CD4-positive, alpha-beta memory T cell (primary cell): ENCODE measurements at regions not wholly inside any gene's neighbourhood (a gene's known extent, or its start where the extent isn't known, plus 50 kb on each side); places are given as distances from the start of the nearest gene placed in this dataset.

Experiments used
- CTCF ChIA-PET: fragments of 350-600 bp; sonication (Branson Sonifier 250); formaldehyde crosslinking; loops from one replicate; lab custom pipeline; 2021; ENCODE audit warnings: inconsistent platforms; ENCODE audit not compliant: partially characterized antibody; lab: Charles Lee
- POLR2A ChIA-PET: fragments of 350-600 bp; sonication (Branson Sonifier 250); formaldehyde crosslinking; loops from one replicate; lab custom pipeline; 2021; ENCODE audit not compliant: partially characterized antibody; lab: Charles Lee
- DNase-seq, 5 donors: peaks; one replicate each; pipeline versions ENCODE4 v3.0.0 to v3.0.0-alpha.2; 2020 to 2022; ENCODE audit warnings: mixed read lengths in 1 of 5
- H3K27ac ChIP-seq: one replicate; pipeline ENCODE4 v1.7.0; 2013; ENCODE audit warnings: low read depth, low read length
- H3K27me3 ChIP-seq: 2 replicates; pipeline ENCODE4 v1.7.0; 2013; ENCODE audit warnings: mild to moderate bottlenecking, low read length, moderate library complexity; ENCODE audit not compliant: insufficient read depth
- H3K36me3 ChIP-seq: 2 replicates; pipeline ENCODE4 v1.7.0; 2013; ENCODE audit warnings: mild to moderate bottlenecking, low read length, moderate library complexity; ENCODE audit not compliant: insufficient read depth
- H3K4me1 ChIP-seq: 2 replicates; pipeline ENCODE4 v1.7.0; 2013; ENCODE audit warnings: mild to moderate bottlenecking, low read length, moderate library complexity; ENCODE audit not compliant: insufficient read depth
- H3K4me3 ChIP-seq, 2 donors: one replicate each; pipeline ENCODE4 v1.7.0; 2013; ENCODE audit warnings: low read length in 2 of 2, mild to moderate bottlenecking in 1 of 2
- H3K9me3 ChIP-seq, 2 donors: one replicate each; pipeline ENCODE4 v1.7.0; 2013; ENCODE audit warnings: low read length in 2 of 2, control low read depth in 1 of 2; ENCODE audit not compliant: control insufficient read depth in 1 of 2
- H3K27ac Mint-ChIP-seq, 7 donors: one replicate each; pipeline ENCODE4 v1.8.0; 2020 to 2021; ENCODE audit warnings: mixed read lengths in 7 of 7, mild to moderate bottlenecking in 6 of 7, inconsistent platforms in 3 of 7, moderate library complexity in 3 of 7
- H3K27me3 Mint-ChIP-seq, 2 donors: one replicate each; pipeline ENCODE4 v1.8.0; 2020 to 2021; ENCODE audit warnings: mixed read lengths in 2 of 2
- H3K36me3 Mint-ChIP-seq, 2 donors: one replicate each; pipeline ENCODE4 v1.8.0; 2020 to 2021; ENCODE audit warnings: mixed read lengths in 2 of 2, inconsistent platforms in 1 of 2, mild to moderate bottlenecking in 1 of 2
- H3K4me1 Mint-ChIP-seq, 4 donors: one replicate each; pipeline ENCODE4 v1.8.0; 2020 to 2021; ENCODE audit warnings: mixed read lengths in 4 of 4, mild to moderate bottlenecking in 1 of 4
- H3K4me3 Mint-ChIP-seq, 8 donors: one replicate each; pipeline ENCODE4 v1.8.0; 2020 to 2021; ENCODE audit warnings: mixed read lengths in 8 of 8, mild to moderate bottlenecking in 7 of 8, moderate library complexity in 6 of 8, inconsistent platforms in 3 of 8
- H3K9me3 Mint-ChIP-seq, 8 donors: one replicate each; pipeline ENCODE4 v1.8.0; 2020 to 2021; ENCODE audit warnings: mixed read lengths in 8 of 8, mild to moderate bottlenecking in 5 of 8, inconsistent platforms in 3 of 8, moderate library complexity in 1 of 8
- intact Hi-C: fragments of 100-400 bp; cut with micrococcal nuclease; formaldehyde crosslinking; loops from one replicate; pipeline ENCODE4 v1.15.1; 2023

DNA sequence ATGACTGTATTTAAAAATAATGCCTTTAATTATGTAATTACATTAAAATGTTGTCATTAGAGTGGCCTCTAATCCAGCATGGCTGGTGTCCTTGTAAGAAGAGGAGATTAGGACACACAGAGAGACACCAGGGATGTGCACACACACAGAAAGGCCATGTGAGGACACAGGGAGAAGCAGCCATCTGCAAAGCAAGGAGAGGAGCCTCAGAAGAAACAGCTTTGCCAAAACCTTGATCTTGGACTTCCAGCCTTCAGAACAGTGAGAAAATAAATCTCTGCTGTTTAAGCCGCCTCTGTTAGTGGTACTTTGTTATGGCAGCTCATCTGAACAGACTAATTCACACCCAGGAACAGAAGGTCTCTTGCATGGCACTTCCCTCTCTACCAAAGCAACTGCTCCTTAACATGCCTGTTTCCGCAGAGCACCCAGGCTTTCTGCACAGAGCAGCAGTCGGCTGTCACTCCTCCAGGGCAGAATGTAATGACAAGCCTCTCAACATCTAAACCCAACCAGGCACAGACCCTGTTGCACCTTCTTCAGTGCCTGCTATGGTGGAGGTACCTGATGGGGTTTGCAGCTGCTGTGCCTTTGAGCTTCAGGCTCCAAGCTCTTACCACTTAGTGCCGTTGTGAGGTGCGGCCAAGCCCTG, 377.7 kb downstream of the TDRD15 start:
- Mint-ChIP-seq H3K9me3 (peaks cover 0 to 11% (median 5%) of the 10 kb centered on the region in 8 donors), H3K4me3 (no peak overlapping the region), H3K36me3 (no peaks in the 10 kb centered on the region), H3K4me1 (no peaks in the 10 kb centered on the region), H3K27ac (no peak overlapping the region), H3K27me3 (no peaks in the 10 kb centered on the region)
- no peak overlapping the region for H3K4me3 ChIP-seq
- no peaks in the 10 kb centered on the region for H3K27me3 ChIP-seq
- H3K4me1 ChIP-seq = no peaks in the 10 kb centered on the region
- ChIA-PET CTCF (no interaction called here), POLR2A (no interaction called here)
- DNase-seq = no peak
- no peaks in the 10 kb centered on the region for H3K36me3 ChIP-seq
- no peaks in the 10 kb centered on the region for H3K9me3 ChIP-seq
- intact Hi-C loops = no loop called here
- H3K27ac ChIP-seq = no peak overlapping the region

- Histone ChIP-seq H3K4me1 (no peaks in the 10 kb centered on the region), H3K27ac (no peak overlapping the region), H3K27me3 (no peaks in the 10 kb centered on the region), H3K36me3 (no peaks in the 10 kb centered on the region), H3K9me3 (no peaks in the 10 kb centered on the region), H3K4me3 (no peak overlapping the region)
- POLR2A ChIA-PET = no interaction called here
- Mint-ChIP-seq H3K4me3 (no peak overlapping the region), H3K27ac (no peak overlapping the region), H3K36me3 (no peaks in the 10 kb centered on the region), H3K9me3 (peaks cover 0 to 17% (median 5%) of the 10 kb centered on the region in 8 donors), H3K4me1 (no peaks in the 10 kb centered on the region), H3K27me3 (no peaks in the 10 kb centered on the region)
- no peak for DNase-seq
- CTCF ChIA-PET = no interaction called here
- intact Hi-C loops = no loop called here
Observed at GRCh38 chr2:21515903-21516302, 392.1 kb downstream of the TDRD15 start.

- ChIA-PET POLR2A (no interaction called here), CTCF (no interaction called here)
- Mint-ChIP-seq H3K27me3 (no peaks in the 10 kb centered on the region), H3K4me3 (no peak overlapping the region), H3K27ac (no peak overlapping the region), H3K4me1 (no peaks in the 10 kb centered on the region), H3K36me3 (no peaks in the 10 kb centered on the region), H3K9me3 (peaks cover 0 to 14% (median 5%) of the 10 kb centered on the region in 8 donors)
- Histone ChIP-seq H3K27ac (no peak overlapping the region), H3K4me1 (no peaks in the 10 kb centered on the region), H3K36me3 (no peaks in the 10 kb centered on the region), H3K27me3 (no peaks in the 10 kb centered on the region), H3K9me3 (no peaks in the 10 kb centered on the region), H3K4me3 (no peak overlapping the region)
- intact Hi-C loops = no loop called here
- no peak for DNase-seq
Observed at GRCh38 chr2:21519412-21519811, 395.6 kb downstream of the TDRD15 start.

- POLR2A ChIA-PET = no interaction called here
- DNase-seq = no peak
- no peak overlapping the region for H3K4me3 Mint-ChIP-seq
- Histone ChIP-seq H3K27ac (no peak overlapping the region), H3K36me3 (no peaks in the 10 kb centered on the region), H3K4me1 (no peaks in the 10 kb centered on the region), H3K9me3 (no peaks in the 10 kb centered on the region), H3K4me3 (no peak overlapping the region), H3K27me3 (no peaks in the 10 kb centered on the region)
- H3K27me3 Mint-ChIP-seq = no peaks in the 10 kb centered on the region
- no peak overlapping the region for H3K27ac Mint-ChIP-seq
- no peaks in the 10 kb centered on the region for H3K36me3 Mint-ChIP-seq
- H3K9me3 Mint-ChIP-seq = peaks cover 0 to 18% (median 6%) of the 10 kb centered on the region in 8 donors
- CTCF ChIA-PET = no interaction called here
- intact Hi-C loops = no loop called here
- H3K4me1 Mint-ChIP-seq = no peaks in the 10 kb centered on the region
Observed at GRCh38 chr2:21519821-21520220, 396.1 kb downstream of the TDRD15 start.

DNA sequence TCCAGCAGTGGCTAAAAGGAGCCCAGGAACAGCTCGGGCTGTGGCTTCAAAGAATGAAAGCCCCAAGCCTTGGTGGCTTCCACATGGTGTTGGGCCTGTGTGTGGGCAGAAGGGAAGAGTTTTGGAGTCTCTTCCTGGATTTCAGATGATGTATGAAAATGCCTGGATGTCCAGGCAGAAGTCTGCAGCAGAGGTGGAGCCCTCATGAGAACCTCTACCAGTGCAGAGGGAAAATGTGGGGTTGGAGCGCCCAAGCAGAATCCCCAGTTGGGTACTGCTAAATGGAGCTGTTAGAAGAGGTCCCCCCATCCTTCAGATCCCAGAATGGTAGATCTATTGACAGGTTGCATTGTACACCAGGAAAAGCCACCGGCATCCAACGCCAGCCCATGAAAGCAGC, 412.1 kb downstream of the TDRD15 start:
- peaks cover 2 to 32% (median 24%) of the 10 kb centered on the region in 8 donors for H3K9me3 Mint-ChIP-seq
- H3K4me3 Mint-ChIP-seq = no peak overlapping the region
- H3K27ac Mint-ChIP-seq = no peak overlapping the region
- no peaks in the 10 kb centered on the region for H3K27me3 ChIP-seq
- no peaks in the 10 kb centered on the region for H3K4me1 ChIP-seq
- no peak for DNase-seq
- peaks cover 0 to 4% of the 10 kb centered on the region in 2 donors for H3K36me3 Mint-ChIP-seq
- no peak overlapping the region for H3K27ac ChIP-seq
- H3K9me3 ChIP-seq = peaks cover 0 to 13% of the 10 kb centered on the region in 2 donors
- no peak overlapping the region for H3K4me3 ChIP-seq
- H3K4me1 Mint-ChIP-seq = no peaks in the 10 kb centered on the region
- no peaks in the 10 kb centered on the region for H3K36me3 ChIP-seq
- intact Hi-C loops = no loop called here
- no peaks in the 10 kb centered on the region for H3K27me3 Mint-ChIP-seq
- CTCF ChIA-PET = no interaction called here
- POLR2A ChIA-PET = no interaction called here

GRCh38 chr2:21539685-21540084, 415.9 kb downstream of the TDRD15 start:
- Histone ChIP-seq H3K36me3 (no peaks in the 10 kb centered on the region), H3K9me3 (peaks cover 0 to 12% of the 10 kb centered on the region in 2 donors), H3K27me3 (no peaks in the 10 kb centered on the region), H3K4me3 (no peak overlapping the region), H3K27ac (no peak overlapping the region), H3K4me1 (no peaks in the 10 kb centered on the region)
- no peaks in the 10 kb centered on the region for H3K4me1 Mint-ChIP-seq
- intact Hi-C loops = no loop called here
- DNase-seq = no peak
- H3K4me3 Mint-ChIP-seq = no peak overlapping the region
- H3K9me3 Mint-ChIP-seq = peaks cover 1 to 27% (median 20%) of the 10 kb centered on the region in 8 donors
- H3K27ac Mint-ChIP-seq = no peak overlapping the region
- CTCF ChIA-PET = no interaction called here
- POLR2A ChIA-PET = no interaction called here
- no peaks in the 10 kb centered on the region for H3K27me3 Mint-ChIP-seq
- peaks cover 0 to 4% of the 10 kb centered on the region in 2 donors for H3K36me3 Mint-ChIP-seq

- no peaks in the 10 kb centered on the region for H3K4me1 Mint-ChIP-seq
- H3K36me3 Mint-ChIP-seq = no peaks in the 10 kb centered on the region
- H3K27ac ChIP-seq = no peak overlapping the region
- no peaks in the 10 kb centered on the region for H3K4me1 ChIP-seq
- ChIA-PET POLR2A (no interaction called here), CTCF (no interaction called here)
- H3K27ac Mint-ChIP-seq = no peak overlapping the region
- no peak overlapping the region for H3K4me3 ChIP-seq
- no peaks in the 10 kb centered on the region for H3K36me3 ChIP-seq
- H3K27me3 ChIP-seq = no peaks in the 10 kb centered on the region
- intact Hi-C loops = no loop called here
- no peak for DNase-seq
- H3K27me3 Mint-ChIP-seq = no peaks in the 10 kb centered on the region
- H3K9me3 Mint-ChIP-seq = peaks cover 0 to 11% (median 2%) of the 10 kb centered on the region in 8 donors
- H3K4me3 Mint-ChIP-seq = no peak overlapping the region
- no peaks in the 10 kb centered on the region for H3K9me3 ChIP-seq
Observed at GRCh38 chr2:21543630-21544029, 419.9 kb downstream of the TDRD15 start.
